PFSK-1 (cell line): ENCODE measurements at regions not wholly inside any gene's neighbourhood (a gene's known extent, or its start where the extent isn't known, plus 50 kb on each side); places are given as distances from the start of the nearest gene placed in this dataset.

Experiments
- POLR2AphosphoS5 ChIP-seq: IDR thresholded peaks from 2 replicates; pipeline ENCODE4 v1.6.1; 2012; ENCODE audit warnings: low read depth, mild to moderate bottlenecking, control low read depth, low read length, moderate library complexity
- SIN3A ChIP-seq: IDR thresholded peaks from 2 replicates; pipeline ENCODE4 v1.6.1; 2012; ENCODE audit warnings: mild to moderate bottlenecking, low read length, moderate library complexity, borderline replicate concordance; ENCODE audit not compliant: insufficient read depth
- TF ChIP-seq, protein P1 (sequence below), 2 experiments: IDR thresholded peaks; 2 replicates each; pipeline versions ENCODE4 v1.6.1 to v1.8.0; 2011 to 2012; ENCODE audit warnings: low read depth in 2 of 2, low read length in 2 of 2, control low read depth in 1 of 2, inconsistent platforms in 1 of 2, mild to moderate bottlenecking in 1 of 2, moderate library complexity in 1 of 2; ENCODE audit not compliant: insufficient read depth in 1 of 2

DNA sequence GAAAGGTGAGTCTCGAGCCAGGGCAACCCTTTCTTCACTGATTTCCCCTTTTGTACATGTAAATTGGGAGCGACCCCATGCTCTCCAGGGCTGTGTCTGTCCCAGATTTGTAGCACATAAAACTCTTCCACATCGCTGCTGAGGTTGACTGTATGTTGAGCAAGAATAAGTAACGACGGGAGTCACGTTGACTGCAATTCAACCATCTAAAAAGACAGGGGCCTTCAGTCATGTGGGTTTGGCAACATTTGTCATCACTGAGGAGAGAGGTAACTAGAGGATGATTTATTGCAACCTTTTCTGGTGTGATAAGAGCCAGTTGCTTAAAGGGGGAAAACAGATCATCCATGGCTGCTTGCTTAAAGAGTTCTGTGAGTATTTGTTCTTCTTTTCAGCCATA, 159.4 kb upstream of the SULF2 start:
- TF ChIP-seq POLR2AphosphoS5 (no peak), SIN3A (no peak)
- TF ChIP-seq, protein P1, sequence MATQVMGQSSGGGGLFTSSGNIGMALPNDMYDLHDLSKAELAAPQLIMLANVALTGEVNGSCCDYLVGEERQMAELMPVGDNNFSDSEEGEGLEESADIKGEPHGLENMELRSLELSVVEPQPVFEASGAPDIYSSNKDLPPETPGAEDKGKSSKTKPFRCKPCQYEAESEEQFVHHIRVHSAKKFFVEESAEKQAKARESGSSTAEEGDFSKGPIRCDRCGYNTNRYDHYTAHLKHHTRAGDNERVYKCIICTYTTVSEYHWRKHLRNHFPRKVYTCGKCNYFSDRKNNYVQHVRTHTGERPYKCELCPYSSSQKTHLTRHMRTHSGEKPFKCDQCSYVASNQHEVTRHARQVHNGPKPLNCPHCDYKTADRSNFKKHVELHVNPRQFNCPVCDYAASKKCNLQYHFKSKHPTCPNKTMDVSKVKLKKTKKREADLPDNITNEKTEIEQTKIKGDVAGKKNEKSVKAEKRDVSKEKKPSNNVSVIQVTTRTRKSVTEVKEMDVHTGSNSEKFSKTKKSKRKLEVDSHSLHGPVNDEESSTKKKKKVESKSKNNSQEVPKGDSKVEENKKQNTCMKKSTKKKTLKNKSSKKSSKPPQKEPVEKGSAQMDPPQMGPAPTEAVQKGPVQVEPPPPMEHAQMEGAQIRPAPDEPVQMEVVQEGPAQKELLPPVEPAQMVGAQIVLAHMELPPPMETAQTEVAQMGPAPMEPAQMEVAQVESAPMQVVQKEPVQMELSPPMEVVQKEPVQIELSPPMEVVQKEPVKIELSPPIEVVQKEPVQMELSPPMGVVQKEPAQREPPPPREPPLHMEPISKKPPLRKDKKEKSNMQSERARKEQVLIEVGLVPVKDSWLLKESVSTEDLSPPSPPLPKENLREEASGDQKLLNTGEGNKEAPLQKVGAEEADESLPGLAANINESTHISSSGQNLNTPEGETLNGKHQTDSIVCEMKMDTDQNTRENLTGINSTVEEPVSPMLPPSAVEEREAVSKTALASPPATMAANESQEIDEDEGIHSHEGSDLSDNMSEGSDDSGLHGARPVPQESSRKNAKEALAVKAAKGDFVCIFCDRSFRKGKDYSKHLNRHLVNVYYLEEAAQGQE (IDR thresholded peaks at IDR 0.05; ENCODE audit: insufficient read depth in 1 of 2, low read depth in 2 of 2, low read length in 2 of 2), result no peak
